HEK293 (cell line): ENCODE measurements at regions not wholly inside any gene's neighbourhood (a gene's known extent, or its start where the extent isn't known, plus 50 kb on each side); places are given as distances from the start of the nearest gene placed in this dataset.

ENCODE experiments used
- CTCF ChIA-PET: fragments of 350-600 bp; formaldehyde crosslinking; extraction: SDS; loops from one replicate; lab custom pipeline; 2021; ENCODE audit warnings: antibody characterized with exemption; lab: Yijun Ruan, JAX
- POLR2A ChIA-PET: fragments of 300-600 bp; formaldehyde crosslinking; extraction: SDS; loops from one replicate; lab custom pipeline; 2020; ENCODE audit warnings: antibody characterized with exemption, inconsistent platforms; lab: Yijun Ruan, JAX
- H3K27ac ChIP-seq: fragments of 200-500 bp; sonication (Bioruptor generic); 2 replicates; pipeline ENCODE4 v1.5.1; 2014; ENCODE audit warnings: low read depth, low read length, control low read depth, inconsistent platforms; ENCODE audit errors: extremely low read depth
- H3K36me3 ChIP-seq, 2 experiments: fragments of 200-500 bp in 1 of 2; sonication (Bioruptor generic) in 1 of 2; 1 replicate in 1 of 2; 2 replicates in 1 of 2; pipeline ENCODE4 v1.5.1; 2014 to 2017; ENCODE audit warnings: inconsistent platforms in 2 of 2, low read length in 2 of 2; ENCODE audit not compliant: control insufficient read depth in 2 of 2, insufficient read depth in 1 of 2
- H3K4me1 ChIP-seq: fragments of 200-500 bp; sonication (Bioruptor generic); 2 replicates; pipeline ENCODE4 v1.5.1; 2014; ENCODE audit warnings: mild to moderate bottlenecking, low read length, inconsistent platforms; ENCODE audit not compliant: control insufficient read depth, insufficient read depth
- H3K4me3 ChIP-seq: 2 replicates; pipeline ENCODE4 v1.5.1; 2011; ENCODE audit warnings: low read depth, mild to moderate bottlenecking, control low read depth, low read length, moderate library complexity
- H3K9me3 ChIP-seq: fragments of 200-500 bp; sonication (Bioruptor generic); 2 replicates; pipeline ENCODE4 v1.5.1; 2014; ENCODE audit warnings: low read depth, low read length, inconsistent platforms; ENCODE audit not compliant: control insufficient read depth, insufficient read depth
- OSR2 ChIP-seq: fragments of 450-650 bp; formaldehyde crosslinking; IDR thresholded peaks from 2 replicates; pipeline ENCODE4 v1.5.1; 2016; ENCODE audit warnings: missing biosample characterization, missing genetic modification characterization
- PRDM4 ChIP-seq: fragments of 450-650 bp; formaldehyde crosslinking; IDR thresholded peaks from 2 replicates; pipeline ENCODE4 v1.5.1; 2017; ENCODE audit warnings: missing biosample characterization, missing genetic modification characterization
- ZBTB1 ChIP-seq: fragments of 450-650 bp; formaldehyde crosslinking; IDR thresholded peaks from 2 replicates; pipeline ENCODE4 v1.5.1; 2016; ENCODE audit warnings: missing biosample characterization, missing genetic modification characterization
- ZBTB26 ChIP-seq: fragments of 450-650 bp; formaldehyde crosslinking; optimal IDR thresholded peaks from 2 replicates; pipeline ENCODE3; 2016; ENCODE audit warnings: missing biosample characterization, mild to moderate bottlenecking, missing genetic modification characterization
- ZBTB44 ChIP-seq: fragments of 450-650 bp; IDR thresholded peaks from 2 replicates; pipeline ENCODE4 v1.5.1; 2018; ENCODE audit warnings: missing biosample characterization, mild to moderate bottlenecking, missing genetic modification characterization
- ZBTB49 ChIP-seq: fragments of 450-650 bp; formaldehyde crosslinking; IDR thresholded peaks from 2 replicates; pipeline ENCODE4 v1.5.1; 2016; ENCODE audit warnings: missing biosample characterization, missing genetic modification characterization, low read depth
- ZNF112 ChIP-seq: fragments of 450-650 bp; formaldehyde crosslinking; IDR thresholded peaks from 2 replicates; pipeline ENCODE4 v1.5.0; 2017; ENCODE audit warnings: missing biosample characterization, missing genetic modification characterization
- ZNF169 ChIP-seq: fragments of 450-650 bp; formaldehyde crosslinking; IDR thresholded peaks from 2 replicates; pipeline ENCODE4 v1.5.1; 2016; ENCODE audit warnings: missing biosample characterization, missing genetic modification characterization
- ZNF202 ChIP-seq: fragments of 450-650 bp; formaldehyde crosslinking; IDR thresholded peaks from 2 replicates; pipeline ENCODE4 v1.5.1; 2016; ENCODE audit warnings: missing biosample characterization, missing genetic modification characterization, borderline replicate concordance
- ZNF335 ChIP-seq: fragments of 450-650 bp; formaldehyde crosslinking; conservative IDR thresholded peaks from 2 replicates; pipeline ENCODE4 v1.5.1; 2016; ENCODE audit warnings: missing biosample characterization, missing genetic modification characterization
- ZNF350 ChIP-seq: fragments of 450-650 bp; formaldehyde crosslinking; IDR thresholded peaks from 2 replicates; pipeline ENCODE4 v1.5.0; 2017; ENCODE audit warnings: missing biosample characterization, mild to moderate bottlenecking, missing genetic modification characterization
- ZNF449 ChIP-seq: fragments of 450-650 bp; formaldehyde crosslinking; IDR thresholded peaks from 2 replicates; pipeline ENCODE4 v1.5.1; 2017; ENCODE audit warnings: missing biosample characterization, mild to moderate bottlenecking, missing genetic modification characterization, moderate library complexity
- ZNF510 ChIP-seq: fragments of 450-650 bp; formaldehyde crosslinking; IDR thresholded peaks from 2 replicates; pipeline ENCODE4 v1.5.1; 2018; ENCODE audit warnings: mild to moderate bottlenecking, missing genetic modification characterization, missing biosample characterization; ENCODE audit not compliant: insufficient replicate concordance
- ZNF514 ChIP-seq: fragments of 450-650 bp; formaldehyde crosslinking; IDR thresholded peaks from 2 replicates; pipeline ENCODE4 v1.5.1; 2016; ENCODE audit warnings: missing biosample characterization, missing genetic modification characterization
- ZNF518A ChIP-seq: fragments of 450-650 bp; formaldehyde crosslinking; conservative IDR thresholded peaks from 2 replicates; pipeline ENCODE4 v1.5.1; 2016; ENCODE audit warnings: low read depth, missing biosample characterization, missing genetic modification characterization
- ZNF529 ChIP-seq: fragments of 450-650 bp; formaldehyde crosslinking; IDR thresholded peaks from 2 replicates; pipeline ENCODE4 v1.5.1; 2017; ENCODE audit warnings: missing genetic modification characterization, missing biosample characterization; ENCODE audit not compliant: insufficient replicate concordance
- ZNF843 ChIP-seq: fragments of 450-650 bp; formaldehyde crosslinking; IDR thresholded peaks from 2 replicates; pipeline ENCODE4 v1.5.1; 2016; ENCODE audit warnings: missing biosample characterization, missing genetic modification characterization

GRCh38 chr5:117236941-117237340 lies 662.3 kb upstream of the SEMA6A start:
- H3K4me1 ChIP-seq: no peaks in the 10 kb centered on the region
- no peak for TF ChIP-seq ZNF169
- no peak for TF ChIP-seq ZNF843 (tag by site-specific recombination)
- TF ChIP-seq ZNF514 (tag by site-specific recombination): no peak
- TF ChIP-seq ZNF350 (tag by site-specific recombination): no peak
- no peak for TF ChIP-seq ZNF335 (tag by site-specific recombination)
- no peak for TF ChIP-seq ZNF529 (tag by site-specific recombination)
- TF ChIP-seq ZBTB44 (tag by site-specific recombination): no peak
- no peak for TF ChIP-seq ZNF202 (tag by site-specific recombination)
- no peak for TF ChIP-seq ZBTB1 (tag by site-specific recombination)
- no peak for TF ChIP-seq OSR2 (tag by site-specific recombination)
- TF ChIP-seq ZNF449 (tag by site-specific recombination): no peak
- TF ChIP-seq ZNF518A (tag by site-specific recombination): no peak
- no peak for TF ChIP-seq ZBTB49 (tag by site-specific recombination)
- no peak for TF ChIP-seq PRDM4 (tag by site-specific recombination)
- no peak for TF ChIP-seq ZNF510 (tag by site-specific recombination)
- no peak for TF ChIP-seq ZNF112
- no peak for TF ChIP-seq ZBTB26
- TF ChIP-seq, all 188 proteins: peak for 0
- CTCF ChIA-PET: no interaction called here
- Histone ChIP-seq H3K4me3 (no peak overlapping the region), H3K27ac (no peak overlapping the region), H3K9me3 (no peaks in the 10 kb centered on the region), H3K36me3 (no peaks in the 10 kb centered on the region)
- POLR2A ChIA-PET: no interaction called here
